ENCODE measurements at regions not wholly inside any gene's neighbourhood (a gene's known extent, or its start where the extent isn't known, plus 50 kb on each side); places are given as distances from the start of the nearest gene placed in this dataset.
"Not testable (repeated sequence)": the region's sequence is repeated elsewhere in the genome, so short reads cannot be mapped to it uniquely, and the experiment has no call there.

DNA sequence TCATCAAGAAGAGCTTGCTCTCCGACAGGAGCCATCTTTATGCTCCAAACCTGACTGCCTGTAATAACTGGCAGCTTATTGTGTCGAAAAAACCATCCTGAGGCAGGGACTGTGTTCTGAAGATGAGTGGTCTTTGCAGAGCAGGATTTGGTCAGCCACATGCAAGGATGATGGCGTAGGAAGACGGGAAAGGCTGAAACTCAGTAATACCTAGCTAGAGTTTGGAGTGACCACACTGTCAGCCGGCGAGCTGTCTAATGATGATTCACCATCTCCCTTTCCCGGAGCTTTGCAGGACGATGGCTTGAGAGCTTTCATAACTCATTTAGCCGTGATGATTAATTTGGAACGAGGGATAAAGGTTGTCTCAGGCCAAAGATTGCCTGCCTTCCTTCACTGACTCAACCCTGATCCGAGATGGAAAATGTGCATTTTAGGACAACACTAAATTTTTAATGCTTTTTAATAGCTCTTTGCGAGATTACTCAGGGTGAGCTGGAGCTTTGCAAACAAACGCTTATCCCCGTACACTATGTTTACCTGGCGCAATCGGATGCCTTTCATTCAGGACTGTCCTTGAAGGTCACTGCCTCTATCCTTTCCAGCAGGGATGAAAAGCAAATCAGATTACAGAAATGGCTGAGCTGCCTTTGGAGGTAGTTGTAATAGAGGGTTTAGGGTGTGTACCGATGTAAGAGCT, 288.5 kb downstream of the ASMT start:
- no TSS peak for BruUV-seq (replicated peaks)
- no peak for TF ChIP-seq EZH2 (IDR thresholded peaks at IDR 0.05; ENCODE audit: borderline replicate concordance, low read depth, low read length, poor library complexity, severe bottlenecking)
- TF ChIP-seq, protein P1, sequence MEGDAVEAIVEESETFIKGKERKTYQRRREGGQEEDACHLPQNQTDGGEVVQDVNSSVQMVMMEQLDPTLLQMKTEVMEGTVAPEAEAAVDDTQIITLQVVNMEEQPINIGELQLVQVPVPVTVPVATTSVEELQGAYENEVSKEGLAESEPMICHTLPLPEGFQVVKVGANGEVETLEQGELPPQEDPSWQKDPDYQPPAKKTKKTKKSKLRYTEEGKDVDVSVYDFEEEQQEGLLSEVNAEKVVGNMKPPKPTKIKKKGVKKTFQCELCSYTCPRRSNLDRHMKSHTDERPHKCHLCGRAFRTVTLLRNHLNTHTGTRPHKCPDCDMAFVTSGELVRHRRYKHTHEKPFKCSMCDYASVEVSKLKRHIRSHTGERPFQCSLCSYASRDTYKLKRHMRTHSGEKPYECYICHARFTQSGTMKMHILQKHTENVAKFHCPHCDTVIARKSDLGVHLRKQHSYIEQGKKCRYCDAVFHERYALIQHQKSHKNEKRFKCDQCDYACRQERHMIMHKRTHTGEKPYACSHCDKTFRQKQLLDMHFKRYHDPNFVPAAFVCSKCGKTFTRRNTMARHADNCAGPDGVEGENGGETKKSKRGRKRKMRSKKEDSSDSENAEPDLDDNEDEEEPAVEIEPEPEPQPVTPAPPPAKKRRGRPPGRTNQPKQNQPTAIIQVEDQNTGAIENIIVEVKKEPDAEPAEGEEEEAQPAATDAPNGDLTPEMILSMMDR (conservative IDR thresholded peaks at IDR 0.05; ENCODE audit: low read depth, low read length) = no peak
- no peak overlapping the region for H3K4me3 ChIP-seq (ENCODE audit: low read depth, low read length, poor library complexity, severe bottlenecking)
- H3K36me3 ChIP-seq (ENCODE audit: insufficient read depth, low read length, poor library complexity, severe bottlenecking) = no peaks in the 10 kb centered on the region
- no peak for DNase-seq (ENCODE audit: low spot score)
- ChIA-PET CTCF (no interaction called here), POLR2A (ENCODE audit: low non-redundant PET) (no interaction called here)
- H3K9me3 ChIP-seq (ENCODE audit: low read depth, low read length, poor library complexity, severe bottlenecking) = no peaks in the 10 kb centered on the region
- intact Hi-C loops (cut with micrococcal nuclease; ENCODE audit: unreplicated experiment) = no loop called here
- no peaks in the 10 kb centered on the region for H3K4me1 ChIP-seq (ENCODE audit: insufficient read depth, low read length, poor library complexity, severe bottlenecking)
- H3K27me3 ChIP-seq (replicated peaks; ENCODE audit: insufficient read depth, low read depth, low read length, poor library complexity) = peaks cover 5% of the 10 kb centered on the region
- no peak overlapping the region for H3K27ac ChIP-seq (ENCODE audit: low read depth, low read length, poor library complexity, severe bottlenecking)

DNA sequence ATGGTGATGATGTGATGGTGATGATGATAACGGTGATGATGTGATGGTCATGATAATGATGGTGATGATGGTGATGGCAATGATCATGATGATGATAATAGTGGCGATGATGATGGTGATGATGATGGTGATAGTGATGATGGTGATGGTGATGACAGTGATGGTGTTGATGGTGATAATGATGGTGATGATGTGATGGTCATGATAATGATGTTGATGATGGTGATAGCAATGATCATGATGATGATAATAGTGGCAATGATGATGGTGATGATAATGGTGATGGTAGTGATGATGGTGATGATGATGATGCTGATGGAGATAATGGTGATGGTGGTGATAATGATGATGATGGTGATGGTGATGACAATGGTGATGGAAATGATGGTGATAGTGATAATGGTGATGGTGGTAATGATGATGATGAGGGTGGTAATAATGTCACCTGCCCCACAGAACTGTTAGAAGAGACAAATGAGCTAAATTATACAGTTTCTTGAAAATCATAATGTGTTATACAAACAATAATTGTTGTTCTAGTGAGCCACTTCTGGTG, 289.9 kb downstream of the ASMT start:
- no peaks in the 10 kb centered on the region for H3K9me3 ChIP-seq (ENCODE audit: low read depth, low read length, poor library complexity, severe bottlenecking)
- H3K36me3 ChIP-seq (ENCODE audit: insufficient read depth, low read length, poor library complexity, severe bottlenecking) = no peaks in the 10 kb centered on the region
- ChIA-PET POLR2A (ENCODE audit: low non-redundant PET) (no interaction called here), CTCF (no interaction called here)
- peaks cover 5% of the 10 kb centered on the region for H3K27me3 ChIP-seq (replicated peaks; ENCODE audit: insufficient read depth, low read depth, low read length, poor library complexity)
- no peak overlapping the region for H3K4me3 ChIP-seq (ENCODE audit: low read depth, low read length, poor library complexity, severe bottlenecking)
- BruUV-seq (replicated peaks) = no TSS peak
- H3K27ac ChIP-seq (ENCODE audit: low read depth, low read length, poor library complexity, severe bottlenecking) = no peak overlapping the region
- no peak for DNase-seq (ENCODE audit: low spot score)
- no peaks in the 10 kb centered on the region for H3K4me1 ChIP-seq (ENCODE audit: insufficient read depth, low read length, poor library complexity, severe bottlenecking)
- TF ChIP-seq, protein P1 (conservative IDR thresholded peaks at IDR 0.05; ENCODE audit: low read depth, low read length) = no peak
- no peak for TF ChIP-seq EZH2 (IDR thresholded peaks at IDR 0.05; ENCODE audit: borderline replicate concordance, low read depth, low read length, poor library complexity, severe bottlenecking)
- intact Hi-C loops (cut with micrococcal nuclease; ENCODE audit: unreplicated experiment) = no loop called here

DNA sequence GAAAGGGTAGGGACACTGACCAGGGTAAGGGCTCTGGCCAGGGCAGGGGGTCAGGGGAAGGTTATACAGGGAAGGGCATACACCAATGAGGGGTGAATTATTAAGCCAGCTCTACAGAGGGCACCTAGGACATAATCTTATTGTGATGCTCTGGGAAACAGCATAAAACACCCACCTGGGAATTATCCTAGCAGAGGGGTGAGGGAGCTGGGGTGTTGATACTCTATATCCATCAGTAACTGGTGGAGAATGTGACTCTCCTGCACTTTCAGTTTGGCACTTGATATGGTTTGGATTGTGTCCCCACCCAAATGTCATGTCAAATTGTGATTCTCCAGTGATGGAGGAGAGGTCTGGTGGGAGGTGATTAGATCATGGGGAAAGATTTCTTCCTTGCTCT, 291.2 kb downstream of the ASMT start:
- Histone ChIP-seq H3K4me1 (ENCODE audit: insufficient read depth, low read length, poor library complexity, severe bottlenecking) (no peaks in the 10 kb centered on the region), H3K36me3 (ENCODE audit: insufficient read depth, low read length, poor library complexity, severe bottlenecking) (no peaks in the 10 kb centered on the region), H3K4me3 (ENCODE audit: low read depth, low read length, poor library complexity, severe bottlenecking) (no peak overlapping the region), H3K27me3 (replicated peaks; ENCODE audit: insufficient read depth, low read depth, low read length, poor library complexity) (peaks cover 5% of the 10 kb centered on the region), H3K27ac (ENCODE audit: low read depth, low read length, poor library complexity, severe bottlenecking) (no peak overlapping the region), H3K9me3 (ENCODE audit: low read depth, low read length, poor library complexity, severe bottlenecking) (no peaks in the 10 kb centered on the region)
- CTCF ChIA-PET = no interaction called here
- POLR2A ChIA-PET (ENCODE audit: low non-redundant PET) = no interaction called here
- no peak for DNase-seq (ENCODE audit: low spot score)
- intact Hi-C loops (cut with micrococcal nuclease; ENCODE audit: unreplicated experiment) = no loop called here
- TF ChIP-seq EZH2 (IDR thresholded peaks at IDR 0.05; ENCODE audit: borderline replicate concordance, low read depth, low read length, poor library complexity, severe bottlenecking) = no peak
- TF ChIP-seq, protein P1 (conservative IDR thresholded peaks at IDR 0.05; ENCODE audit: low read depth, low read length) = no peak
- BruUV-seq (replicated peaks) = no TSS peak

DNA sequence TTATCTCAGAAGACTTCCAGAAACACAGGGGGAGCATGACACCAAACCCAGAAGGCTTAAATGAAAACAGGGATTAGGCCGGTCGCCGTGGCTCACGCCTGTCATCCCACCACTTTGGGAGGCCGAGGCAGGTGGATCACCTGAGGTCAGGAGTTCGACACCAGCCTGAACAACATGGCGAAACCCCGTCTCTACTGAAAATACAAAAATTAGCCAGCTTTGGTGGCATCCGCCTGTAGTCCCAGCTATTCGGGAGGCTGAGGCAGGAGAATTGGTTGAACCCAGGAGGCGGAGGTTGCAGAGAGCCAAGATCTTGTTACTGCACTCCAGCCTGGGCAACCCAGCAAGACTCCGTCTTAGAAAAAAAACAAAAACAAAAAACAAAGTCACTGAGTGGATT, 294.1 kb downstream of the ASMT start:
- CTCF ChIA-PET; BruUV-seq (replicated peaks): not testable (repeated sequence)

More for the DNA sequence above, 294.1 kb downstream of the ASMT start:
- H3K4me1 ChIP-seq (ENCODE audit: insufficient read depth, low read length, poor library complexity, severe bottlenecking); H3K4me3 ChIP-seq (ENCODE audit: low read depth, low read length, poor library complexity, severe bottlenecking); H3K9me3 ChIP-seq (ENCODE audit: low read depth, low read length, poor library complexity, severe bottlenecking); DNase-seq (ENCODE audit: low spot score); intact Hi-C loops (cut with micrococcal nuclease; ENCODE audit: unreplicated experiment); H3K27me3 ChIP-seq (replicated peaks; ENCODE audit: insufficient read depth, low read depth, low read length, poor library complexity); H3K27ac ChIP-seq (ENCODE audit: low read depth, low read length, poor library complexity, severe bottlenecking); POLR2A ChIA-PET (ENCODE audit: low non-redundant PET); H3K36me3 ChIP-seq (ENCODE audit: insufficient read depth, low read length, poor library complexity, severe bottlenecking): not testable (repeated sequence)
